Common myeloid progenitor, CD34-positive (primary cell): ENCODE measurements at regions not wholly inside any gene's neighbourhood (a gene's known extent, or its start where the extent isn't known, plus 50 kb on each side); places are given as distances from the start of the nearest gene placed in this dataset.

ENCODE experiments used
- CTCF ChIA-PET: fragments of 350-600 bp; sonication (Branson Sonifier 250); formaldehyde crosslinking; loops from one replicate; lab custom pipeline; 2021; ENCODE audit warnings: antibody characterized with exemption; lab: Charles Lee
- POLR2A ChIA-PET: fragments of 350-600 bp; sonication (Branson Sonifier 250); formaldehyde crosslinking; loops from one replicate; lab custom pipeline; 2021; ENCODE audit warnings: antibody characterized with exemption; lab: Charles Lee
- DNase-seq, 3 donors: peaks; one replicate each; pipeline versions ENCODE4 v3.0.0 to v3.0.0-alpha.2; 2013
- H3K27ac ChIP-seq, 2 experiments: 1 replicate in 1 of 2; 2 replicates in 1 of 2; pipeline ENCODE4 v1.7.0; 2013; ENCODE audit warnings: inconsistent platforms in 2 of 2, low read length in 2 of 2, mild to moderate bottlenecking in 2 of 2, low read depth in 1 of 2, moderate library complexity in 1 of 2; ENCODE audit not compliant: severe bottlenecking in 2 of 2, insufficient read depth in 1 of 2, poor library complexity in 1 of 2
- H3K27me3 ChIP-seq, 5 experiments: replicated peaks in 2 of 5; 1 replicate in 3 of 5; 2 replicates in 2 of 5; pipeline versions ENCODE4 v1.6.1 to v1.7.0; 2013; ENCODE audit warnings: low read length in 4 of 5, mild to moderate bottlenecking in 2 of 5, moderate library complexity in 2 of 5, inconsistent platforms in 1 of 5; ENCODE audit not compliant: insufficient read depth in 5 of 5, control insufficient read depth in 4 of 5
- H3K36me3 ChIP-seq, 4 experiments: 1 replicate in 2 of 4; 2 replicates in 2 of 4; pipeline versions ENCODE4 v1.6.1 to v1.7.0; 2013; ENCODE audit warnings: low read length in 3 of 4, control low read depth in 1 of 4, mild to moderate bottlenecking in 1 of 4; ENCODE audit not compliant: control insufficient read depth in 4 of 4, insufficient read depth in 4 of 4
- H3K4me1 ChIP-seq, 4 experiments: 1 replicate in 3 of 4; 2 replicates in 1 of 4; pipeline versions ENCODE4 v1.6.1 to v1.7.1; 2013; ENCODE audit warnings: low read length in 3 of 4, mild to moderate bottlenecking in 3 of 4, control low read depth in 1 of 4, inconsistent platforms in 1 of 4, moderate library complexity in 1 of 4; ENCODE audit not compliant: control insufficient read depth in 4 of 4, insufficient read depth in 4 of 4; ENCODE audit errors: control extremely low read depth in 1 of 4
- H3K4me3 ChIP-seq, 7 experiments: 1 replicate in 4 of 7; 2 replicates in 3 of 7; pipeline versions ENCODE4 v1.5.1 to v1.7.0; 2013; ENCODE audit warnings: mild to moderate bottlenecking in 7 of 7, low read length in 6 of 7, moderate library complexity in 6 of 7, inconsistent platforms in 2 of 7, low read depth in 2 of 7, control low read depth in 1 of 7; ENCODE audit not compliant: insufficient read depth in 4 of 7, control insufficient read depth in 1 of 7; ENCODE audit errors: extremely low read depth in 1 of 7
- H3K9me3 ChIP-seq, 5 experiments: 1 replicate in 4 of 5; 2 replicates in 1 of 5; pipeline versions ENCODE4 v1.6.1 to v1.7.1; 2013; ENCODE audit warnings: low read length in 4 of 5, mild to moderate bottlenecking in 2 of 5, inconsistent platforms in 1 of 5, low read depth in 1 of 5, moderate library complexity in 1 of 5; ENCODE audit not compliant: control insufficient read depth in 4 of 5, insufficient read depth in 2 of 5; ENCODE audit errors: control extremely low read depth in 1 of 5
- WGBS: methylation state at CpG from one replicate; pipeline ENCODE4 v1.1.5; 2013; ENCODE audit not compliant: insufficient coverage; 5-methylcytosine and 5-hydroxymethylcytosine counted together

- peaks cover 0 to 10% (median 3%) of the 10 kb centered on the region in 5 experiments for H3K27me3 ChIP-seq
- no peaks in the 10 kb centered on the region for H3K36me3 ChIP-seq
- H3K9me3 ChIP-seq = no peaks in the 10 kb centered on the region
- 77% methylated on average over 3 of the region's 4 CpGs for WGBS
- ChIA-PET CTCF (no interaction called here), POLR2A (no interaction called here)
- H3K4me3 ChIP-seq = no peak overlapping the region
- H3K27ac ChIP-seq = no peak overlapping the region
- no peaks in the 10 kb centered on the region for H3K4me1 ChIP-seq
- no peak for DNase-seq
These were observed 950.7 kb downstream of the BRD1 start for GRCh38 chr22:48876951-48877350.

- peaks cover 0 to 3% (median 0%) of the 10 kb centered on the region in 5 experiments for H3K9me3 ChIP-seq
- no peak overlapping the region for H3K4me3 ChIP-seq
- WGBS = 79% methylated on average over 4 of the region's 5 CpGs
- CTCF ChIA-PET = no interaction called here
- peaks cover 0 to 10% (median 3%) of the 10 kb centered on the region in 5 experiments for H3K27me3 ChIP-seq
- POLR2A ChIA-PET = no interaction called here
- no peaks in the 10 kb centered on the region for H3K36me3 ChIP-seq
- no peaks in the 10 kb centered on the region for H3K4me1 ChIP-seq
- no peak for DNase-seq
- no peak overlapping the region for H3K27ac ChIP-seq
These were observed 952.7 kb downstream of the BRD1 start for GRCh38 chr22:48874956-48875355.

- Histone ChIP-seq H3K9me3 (peaks cover 0 to 3% (median 0%) of the 10 kb centered on the region in 5 experiments), H3K27me3 (peaks cover 0 to 10% (median 3%) of the 10 kb centered on the region in 5 experiments), H3K4me3 (no peak overlapping the region), H3K4me1 (no peaks in the 10 kb centered on the region), H3K27ac (no peak overlapping the region), H3K36me3 (no peaks in the 10 kb centered on the region)
- CTCF ChIA-PET = no interaction called here
- no peak for DNase-seq
- 80% methylated on average over 1 of the region's 3 CpGs for WGBS
- POLR2A ChIA-PET = no interaction called here
These were observed 954.5 kb downstream of the BRD1 start for GRCh38 chr22:48873191-48873520.

- H3K9me3 ChIP-seq = peaks cover 0 to 3% (median 0%) of the 10 kb centered on the region in 5 experiments
- H3K4me1 ChIP-seq = no peaks in the 10 kb centered on the region
- no peak overlapping the region for H3K27ac ChIP-seq
- ChIA-PET CTCF (no interaction called here), POLR2A (no interaction called here)
- H3K36me3 ChIP-seq = no peaks in the 10 kb centered on the region
- H3K4me3 ChIP-seq = no peak overlapping the region
- WGBS = 90% methylated on average over 15 of the region's 21 CpGs
- DNase-seq = no peak
- H3K27me3 ChIP-seq = peaks cover 0 to 10% (median 3%) of the 10 kb centered on the region in 5 experiments
These were observed 955.1 kb downstream of the BRD1 start for GRCh38 chr22:48872271-48873190.

- Histone ChIP-seq H3K4me1 (no peaks in the 10 kb centered on the region), H3K4me3 (no peak overlapping the region), H3K36me3 (no peaks in the 10 kb centered on the region), H3K27ac (no peak overlapping the region), H3K9me3 (peaks cover 0 to 3% (median 0%) of the 10 kb centered on the region in 5 experiments), H3K27me3 (peaks cover 0 to 17% (median 0%) of the 10 kb centered on the region in 5 experiments)
- CTCF ChIA-PET = no interaction called here
- POLR2A ChIA-PET = no interaction called here
- DNase-seq = no peak
- WGBS = 88% methylated on average over 9 of the region's 12 CpGs
These were observed 956.4 kb downstream of the BRD1 start for GRCh38 chr22:48871176-48871840.

- no peaks in the 10 kb centered on the region for H3K4me1 ChIP-seq
- no peaks in the 10 kb centered on the region for H3K36me3 ChIP-seq
- CTCF ChIA-PET = no interaction called here
- 91% methylated on average over 13 of the region's 13 CpGs for WGBS
- no peak overlapping the region for H3K27ac ChIP-seq
- H3K27me3 ChIP-seq = peaks cover 0 to 17% (median 5%) of the 10 kb centered on the region in 5 experiments
- no peak overlapping the region for H3K4me3 ChIP-seq
- DNase-seq = no peak
- peaks cover 0 to 3% (median 0%) of the 10 kb centered on the region in 5 experiments for H3K9me3 ChIP-seq
- POLR2A ChIA-PET = no interaction called here
These were observed 957.2 kb downstream of the BRD1 start for GRCh38 chr22:48870436-48870835.

GRCh38 chr22:48869788-48870187, 957.9 kb downstream of the BRD1 start:
- Histone ChIP-seq H3K27me3 (peaks cover 0 to 15% (median 7%) of the 10 kb centered on the region in 5 experiments), H3K36me3 (no peaks in the 10 kb centered on the region), H3K27ac (no peak overlapping the region), H3K9me3 (peaks cover 0 to 3% (median 0%) of the 10 kb centered on the region in 5 experiments), H3K4me3 (no peak overlapping the region), H3K4me1 (no peaks in the 10 kb centered on the region)
- 100% methylated on average over 4 of the region's 5 CpGs for WGBS
- no peak for DNase-seq
- CTCF ChIA-PET = no interaction called here
- POLR2A ChIA-PET = no interaction called here
